H1 (cell line): ENCODE measurements at regions not wholly inside any gene's neighbourhood (a gene's known extent, or its start where the extent isn't known, plus 50 kb on each side); places are given as distances from the start of the nearest gene placed in this dataset.

ENCODE experiments used
- BRCA1 ChIP-seq: IDR thresholded peaks from 2 replicates; pipeline ENCODE4 v1.6.1; 2012; ENCODE audit warnings: low read depth, low read length, improper control_type of control experiment
- JUND ChIP-seq: IDR thresholded peaks from 2 replicates; pipeline ENCODE4 v1.6.1; 2011; ENCODE audit warnings: mild to moderate bottlenecking, improper control_type of control experiment, low read length

DNA sequence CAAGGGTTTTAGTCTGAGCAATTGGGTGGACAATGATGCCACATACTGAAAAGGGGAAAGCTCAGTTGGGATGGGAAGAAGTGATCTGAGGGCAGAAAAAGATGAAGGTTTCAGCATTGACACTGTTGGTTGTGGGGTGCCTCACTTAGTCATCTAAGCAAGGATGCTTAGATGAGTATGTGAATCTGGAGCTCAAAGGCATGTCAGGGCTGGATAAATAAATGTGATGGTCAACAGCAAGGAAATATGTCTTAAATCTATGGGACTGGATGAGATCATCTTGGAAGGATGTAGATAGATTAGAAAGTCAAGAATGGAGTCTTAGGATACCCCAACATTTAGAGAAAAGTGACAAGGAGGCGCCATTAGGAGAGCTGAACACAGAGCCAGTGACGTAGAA lies 114.6 kb downstream of the ZBTB18 start:
- TF ChIP-seq BRCA1 (no peak), JUND (no peak)
